NCI-H2227 treated with DMSO at 0.1 percent for 48 hours (cell line): ENCODE measurements at regions not wholly inside any gene's neighbourhood (a gene's known extent, or its start where the extent isn't known, plus 50 kb on each side); places are given as distances from the start of the nearest gene placed in this dataset.
"Not testable (repeated sequence)": the region's sequence is repeated elsewhere in the genome, so short reads cannot be mapped to it uniquely, and the experiment has no call there.

Experiments used
- DNase-seq: peaks from one replicate; lab custom pipeline; 2025; lab: John Stamatoyannopoulos, UW

DNA sequence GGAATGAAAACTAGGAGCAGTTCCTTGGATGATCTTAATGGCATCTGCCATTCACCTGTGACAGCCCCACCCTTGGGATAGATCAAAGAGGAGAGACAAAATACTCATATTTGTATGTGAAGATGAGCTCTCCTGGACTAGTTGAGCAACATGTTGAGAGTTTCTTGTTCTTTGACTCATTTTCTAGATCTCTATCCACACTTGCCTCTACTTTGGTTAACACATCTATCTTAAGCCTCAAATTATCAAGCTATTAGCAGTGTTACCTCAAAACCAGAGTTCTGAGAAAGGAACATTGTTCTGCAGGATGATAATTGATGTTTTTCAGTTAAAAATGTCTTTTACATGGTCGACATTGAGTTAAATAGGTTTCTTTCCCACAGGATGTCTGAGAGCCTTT lies 94.2 kb upstream of the TEX13D start:
- no peak for DNase-seq

DNA sequence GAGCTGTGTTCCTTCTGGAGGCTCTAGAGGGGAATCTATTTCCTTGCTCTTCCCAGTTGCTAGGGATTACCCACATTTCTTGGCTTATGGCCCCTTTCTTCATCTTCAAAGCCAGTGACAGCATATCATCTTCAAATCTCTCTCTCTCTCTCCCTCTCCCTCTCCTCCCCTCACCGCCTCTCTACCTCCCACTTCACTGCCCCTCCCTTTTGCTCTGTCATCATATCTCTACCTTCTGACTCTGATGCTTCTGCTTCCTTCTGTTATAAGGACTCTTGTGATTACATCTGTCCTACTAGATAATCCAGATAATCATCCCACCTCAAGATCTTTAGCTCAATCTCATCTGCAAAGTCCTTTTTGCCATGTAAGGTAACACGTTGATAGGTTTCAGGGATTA lies 93.1 kb upstream of the TEX13D start:
- no peak for DNase-seq

DNA sequence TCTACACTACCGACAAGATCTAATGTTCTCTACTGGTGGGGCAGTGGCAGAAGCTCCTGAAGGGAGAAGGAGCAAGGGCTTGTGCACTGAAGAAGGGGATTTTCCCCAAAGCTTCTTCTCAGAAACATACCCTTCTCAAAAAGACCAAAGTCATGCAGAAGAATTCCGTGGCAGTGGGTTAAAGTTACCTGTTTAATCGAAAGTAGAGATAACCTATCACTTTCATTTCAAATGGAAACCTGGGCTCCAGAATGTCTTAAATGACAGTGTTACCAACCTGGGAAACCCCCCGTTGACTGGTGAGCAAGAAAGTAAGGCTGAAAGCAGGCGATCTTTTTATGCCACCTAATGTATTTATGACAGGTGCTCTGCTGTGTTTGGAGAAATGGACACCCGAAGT lies 92.5 kb upstream of the TEX13D start:
- DNase-seq, result no peak

DNA sequence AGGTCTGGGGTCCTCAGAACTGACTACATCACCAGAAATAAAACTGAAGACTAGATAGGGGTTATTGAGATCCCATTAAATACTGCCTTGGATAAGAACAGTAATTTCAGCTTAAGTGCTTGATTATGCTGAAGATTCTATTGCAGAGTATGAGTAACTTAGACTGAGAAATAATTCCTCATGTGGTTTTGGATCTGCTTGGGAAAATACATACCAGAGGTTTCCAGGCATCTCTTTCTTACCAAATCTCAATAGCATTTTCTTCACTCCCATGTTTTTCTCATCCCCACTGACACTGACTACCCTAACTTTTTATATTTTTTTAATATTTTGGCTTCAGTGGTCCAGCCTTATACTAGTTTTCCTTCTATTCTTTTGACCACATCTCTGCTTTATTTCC lies 92.0 kb upstream of the TEX13D start:
- DNase-seq, result no peak

DNA sequence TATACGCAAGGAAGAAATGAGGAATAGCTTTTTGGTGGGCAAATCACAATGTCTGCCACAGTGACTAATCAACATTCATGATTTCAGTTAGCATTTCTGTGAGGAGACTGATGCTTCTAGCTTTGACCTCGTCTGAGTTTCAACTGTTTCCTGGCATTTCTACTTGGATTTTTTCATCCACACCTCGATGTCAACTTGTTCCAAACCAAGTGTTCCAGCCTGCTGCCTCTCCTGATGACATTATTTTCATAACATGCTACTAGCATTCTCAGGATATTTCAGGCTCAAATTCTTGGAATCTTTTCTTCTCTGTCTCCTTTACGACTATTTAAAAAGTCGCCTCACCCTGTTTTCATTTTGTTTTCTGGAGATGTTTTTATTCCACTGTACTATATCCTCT lies 90.3 kb upstream of the TEX13D start:
- DNase-seq, result no peak

DNA sequence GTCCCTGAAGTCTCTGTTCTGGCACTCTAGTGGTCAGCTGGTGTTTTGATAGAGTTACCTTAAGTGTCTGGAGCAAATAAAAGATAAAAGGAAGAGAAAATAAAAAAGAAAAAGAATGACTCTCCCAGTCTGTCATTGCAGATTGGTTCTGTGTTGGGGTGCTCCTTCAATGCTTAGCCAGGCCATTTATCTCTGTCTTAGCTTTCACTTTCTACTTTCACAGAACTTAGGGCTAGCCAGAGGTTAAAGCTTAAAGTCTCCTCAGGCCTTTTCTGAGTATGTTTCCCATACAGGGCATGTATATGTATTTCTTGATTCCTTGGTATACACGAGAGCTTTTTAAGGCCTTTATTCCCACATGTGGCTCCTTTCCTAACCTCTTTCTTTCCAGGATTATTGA lies 83.1 kb upstream of the TEX13D start:
- no peak for DNase-seq

DNA sequence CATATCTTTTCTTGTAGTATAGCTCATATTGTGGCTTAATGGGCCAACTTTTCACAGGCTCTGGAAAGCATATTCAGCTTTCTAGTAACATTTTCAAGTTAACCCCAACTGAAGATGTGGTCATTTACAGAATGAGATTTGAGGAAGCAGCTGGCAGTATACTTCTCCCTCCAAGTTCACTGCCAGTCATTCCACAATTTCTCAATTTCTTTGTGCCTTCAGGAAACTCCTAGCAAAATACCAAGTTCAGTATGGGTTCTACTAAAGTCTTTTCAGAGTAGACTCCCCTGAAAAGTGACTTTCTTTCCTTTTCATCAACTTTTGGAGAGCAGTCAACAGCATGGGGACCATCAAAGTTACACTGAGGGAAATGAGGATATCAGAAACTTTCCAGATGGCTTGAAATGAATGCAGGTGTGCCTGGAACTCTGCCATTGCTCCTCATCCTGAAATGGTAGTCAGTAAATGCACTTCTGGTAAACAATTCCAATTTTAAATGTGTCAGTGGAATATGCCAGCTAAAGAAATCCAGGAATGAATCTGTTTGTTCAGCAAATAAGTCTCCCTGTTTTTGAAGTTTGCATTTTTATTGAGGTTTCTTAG lies 81.5 kb upstream of the TEX13D start:
- DNase-seq, result no peak

DNA sequence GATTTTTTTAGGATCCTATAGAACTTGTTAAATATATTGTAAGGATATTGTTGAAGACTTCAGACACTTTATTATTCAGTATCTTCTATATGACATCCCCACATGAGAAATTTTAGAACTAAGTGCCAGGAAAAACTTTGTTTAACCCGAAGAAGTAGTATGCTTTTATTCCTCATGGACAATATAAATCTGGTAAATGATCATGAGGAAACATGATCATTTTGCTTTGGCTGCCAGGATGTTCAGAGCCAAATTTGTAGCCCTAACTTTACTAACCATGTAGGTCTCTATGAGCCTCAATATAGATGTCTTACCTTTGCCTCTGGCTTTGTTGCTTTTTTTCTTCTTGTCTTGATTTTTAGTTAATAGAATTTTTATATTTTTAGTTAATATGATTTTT lies 77.8 kb upstream of the TEX13D start:
- no peak for DNase-seq

DNA sequence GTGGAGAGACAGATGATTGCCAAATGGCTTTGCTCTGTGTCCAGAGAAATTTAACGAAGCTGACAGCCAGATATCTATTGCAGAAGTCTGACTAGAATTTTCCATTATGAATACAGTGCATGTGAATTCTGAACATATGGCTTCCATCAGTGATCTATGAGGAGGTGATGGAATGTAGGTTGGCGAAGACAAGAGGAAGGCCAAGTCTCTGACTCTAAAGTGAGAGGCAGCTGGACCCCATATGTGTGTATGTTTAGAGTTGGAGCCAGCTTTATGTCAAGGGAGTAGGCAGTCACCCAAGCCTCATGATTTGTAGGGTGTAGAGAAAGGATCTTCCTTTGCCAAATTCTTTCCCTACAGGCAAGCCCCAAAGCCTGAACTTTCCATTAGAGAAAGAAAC lies 76.2 kb upstream of the TEX13D start:
- DNase-seq, result no peak

DNA sequence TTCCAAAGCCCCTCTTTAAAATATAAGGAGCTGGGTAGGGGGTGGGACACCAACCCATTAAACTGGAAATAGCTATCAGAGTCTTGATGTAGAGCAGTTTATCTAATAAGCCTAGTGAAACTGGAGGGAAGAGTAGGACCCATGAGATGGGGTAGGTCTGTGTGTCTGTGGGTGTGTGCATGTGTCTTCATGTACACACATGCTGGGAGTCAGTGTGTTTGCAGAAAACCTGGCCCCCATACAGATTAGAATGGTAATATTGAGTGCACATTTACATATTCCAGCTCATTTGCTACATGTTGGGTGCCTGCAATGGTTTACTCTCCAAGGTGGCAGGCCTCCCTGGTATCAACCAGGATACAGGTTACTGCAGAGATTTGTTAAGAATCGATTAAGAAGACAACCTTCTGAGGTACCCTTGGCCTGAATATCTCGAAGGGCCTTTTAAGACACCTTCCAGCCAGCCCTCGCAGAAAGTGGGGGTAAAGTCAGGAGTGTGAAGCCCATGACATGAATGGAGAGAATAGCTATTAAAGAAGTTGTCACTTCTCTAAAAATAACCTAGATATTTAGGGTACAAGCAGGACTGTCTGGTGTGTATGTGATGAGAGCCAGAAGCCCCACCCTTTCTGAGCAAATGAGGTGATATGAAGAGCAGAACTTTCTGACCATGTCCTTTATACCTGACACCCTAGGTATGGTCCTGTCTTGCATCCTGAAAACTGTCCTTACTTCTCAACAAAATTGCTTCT lies 75.7 kb upstream of the TEX13D start:
- DNase-seq, result no peak

DNA sequence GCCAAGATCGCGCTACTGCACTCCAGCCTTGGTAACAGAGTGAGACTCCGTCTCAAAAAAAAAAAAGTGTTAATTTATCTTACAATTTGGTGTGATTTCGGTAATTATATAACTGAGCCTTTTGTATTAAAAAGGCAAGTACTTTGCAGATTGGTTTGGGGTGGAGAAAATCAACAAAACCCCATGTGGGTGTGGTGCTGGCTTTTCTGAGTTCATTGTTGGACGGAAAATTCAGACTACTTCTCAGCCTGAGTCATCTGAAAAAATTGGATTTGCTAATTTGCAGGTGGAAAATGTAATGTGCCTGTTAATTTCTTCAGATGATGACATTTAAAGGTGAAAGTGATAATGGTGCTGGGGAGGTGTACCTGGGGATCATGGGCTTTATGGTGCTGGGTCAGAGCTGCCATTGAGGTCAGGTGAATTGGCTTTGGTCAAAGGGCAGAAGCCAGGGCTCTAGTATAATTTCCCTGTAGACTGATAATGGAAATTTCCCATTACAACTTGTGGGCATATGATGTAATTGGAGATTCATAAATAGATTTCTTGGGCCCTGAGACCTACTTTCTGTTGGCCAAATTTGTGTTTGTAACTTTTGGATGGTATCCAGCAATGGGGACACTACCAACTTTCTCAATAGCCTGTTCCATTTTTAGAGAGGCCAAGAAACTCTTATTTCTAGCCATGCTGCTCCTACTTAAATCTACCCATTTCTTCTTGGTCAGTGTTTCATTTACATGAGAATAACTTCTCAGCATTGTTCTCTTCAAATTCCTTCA lies 74.3 kb upstream of the TEX13D start:
- no peak for DNase-seq

DNA sequence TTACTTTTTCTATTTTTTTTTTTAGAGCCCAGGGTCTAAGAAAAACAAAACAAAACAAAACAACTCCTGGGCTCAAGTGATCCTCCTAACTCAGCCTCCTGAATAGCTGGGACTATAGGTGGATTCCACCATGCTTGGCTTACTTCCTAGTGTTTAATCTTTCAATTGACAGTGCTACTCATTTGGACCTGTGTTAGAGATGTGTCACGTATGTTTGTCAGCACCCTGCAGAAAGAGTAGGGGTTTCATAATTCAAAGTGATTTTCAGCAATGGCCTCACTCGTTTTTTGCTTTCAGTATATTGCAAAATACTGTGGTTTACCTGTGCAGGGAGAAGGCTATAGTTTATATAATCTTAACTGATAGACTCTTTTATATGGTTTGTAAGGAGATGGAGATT lies 71.6 kb upstream of the TEX13D start:
- no peak for DNase-seq

DNA sequence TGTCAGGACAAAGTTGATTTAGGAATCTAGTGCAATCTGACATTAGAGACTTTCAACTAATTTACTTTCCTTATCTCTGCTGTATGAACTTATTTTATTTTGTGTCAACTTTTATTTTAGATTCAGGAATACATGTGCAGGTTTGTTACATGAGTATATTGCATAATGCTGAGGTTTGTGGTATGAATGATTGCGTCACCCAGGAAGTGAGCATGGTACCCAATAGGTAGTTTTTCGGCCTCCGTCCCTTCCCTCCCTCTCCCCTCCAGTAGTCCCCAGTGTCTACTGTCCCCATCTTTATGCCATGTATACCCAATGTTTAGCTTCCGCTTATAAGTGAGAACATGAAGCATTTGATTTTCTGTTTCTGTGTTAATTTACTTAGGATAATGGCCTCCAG lies 68.7 kb upstream of the TEX13D start:
- DNase-seq, result no peak

DNA sequence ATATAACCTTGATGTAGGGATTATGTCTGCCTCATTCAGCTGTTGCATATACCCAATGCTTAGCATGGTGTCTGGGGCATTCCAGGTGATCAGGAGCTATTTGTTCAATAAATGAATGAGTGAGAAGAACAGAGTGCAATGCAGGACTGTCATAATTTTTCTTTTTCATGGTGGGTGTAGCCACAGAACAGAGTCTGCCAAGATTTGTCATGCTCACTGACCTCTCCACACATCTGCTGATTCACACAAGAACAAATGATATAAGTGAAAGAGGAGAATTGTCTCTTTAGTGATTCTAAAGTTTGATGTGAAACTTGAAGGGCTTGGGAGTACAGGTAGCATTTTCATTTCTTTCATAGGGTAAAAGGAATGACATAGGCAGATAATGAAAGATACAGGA lies 64.4 kb upstream of the TEX13D start:
- DNase-seq, result no peak

DNA sequence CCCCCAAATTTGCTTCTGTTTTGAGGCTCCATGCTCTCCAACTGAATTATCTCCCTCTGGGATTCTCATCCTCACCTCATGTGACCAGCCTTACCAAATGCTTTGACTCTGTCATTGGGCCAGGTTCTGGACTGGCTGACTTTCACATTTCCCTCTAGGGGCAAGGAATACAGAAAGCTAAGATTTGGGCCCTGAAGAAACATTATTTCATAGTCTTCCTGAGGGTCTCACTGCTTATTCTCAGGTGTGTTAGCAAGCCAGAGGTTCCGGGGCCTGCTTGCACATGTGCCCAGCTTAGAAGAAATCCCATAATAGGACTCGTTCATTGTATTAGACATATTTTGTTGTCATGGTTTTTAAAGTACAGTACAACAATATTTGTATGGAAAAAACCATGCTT lies 62.6 kb upstream of the TEX13D start:
- DNase-seq, result no peak

DNA sequence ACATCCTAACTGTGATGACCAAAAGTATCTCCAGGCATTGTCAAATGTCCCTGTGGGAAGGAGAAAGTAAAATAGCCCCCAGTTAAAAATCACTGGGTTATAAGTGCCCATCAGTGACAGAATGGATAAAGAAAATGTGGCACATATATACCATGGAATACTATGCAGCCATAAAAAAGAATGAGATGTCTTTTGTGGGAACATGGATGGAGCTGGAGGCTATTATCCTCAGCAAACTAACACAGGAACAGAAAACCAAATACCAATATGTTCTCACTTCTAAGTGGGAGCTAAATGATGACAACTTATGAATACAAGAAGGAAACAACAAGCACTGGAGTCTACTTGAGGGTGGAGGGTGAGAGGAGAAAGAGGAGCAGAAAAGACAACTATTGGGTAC lies 60.9 kb upstream of the TEX13D start:
- not testable (repeated sequence) for DNase-seq

DNA sequence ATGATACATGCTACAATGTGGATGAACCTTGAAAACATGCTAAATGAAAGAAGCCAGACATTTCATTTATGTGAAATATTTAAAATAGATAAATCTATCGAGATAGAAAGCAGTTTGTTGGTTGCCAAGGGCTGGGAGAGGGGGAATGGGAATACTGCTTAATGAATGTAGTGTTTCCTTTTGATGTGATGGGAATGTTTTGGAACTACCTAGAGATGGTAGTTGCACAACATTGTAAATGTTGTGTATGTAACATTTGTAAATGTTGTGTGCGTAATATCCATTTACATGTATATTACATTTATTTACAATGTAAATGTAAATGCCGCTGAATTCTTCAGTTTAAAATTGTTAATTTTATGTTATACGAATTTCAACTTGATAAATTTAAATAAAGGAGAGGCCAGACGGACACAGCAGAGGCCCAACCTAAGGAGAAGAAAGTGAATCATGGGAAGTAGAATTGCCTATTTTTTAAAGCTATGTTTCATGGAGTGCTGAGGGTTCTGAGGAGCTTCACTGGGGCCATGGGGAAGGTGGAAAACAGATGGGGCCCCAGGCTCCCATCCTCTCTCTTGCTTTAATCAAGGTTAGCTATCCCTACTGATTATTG lies 60.0 kb upstream of the TEX13D start:
- no peak for DNase-seq

DNA sequence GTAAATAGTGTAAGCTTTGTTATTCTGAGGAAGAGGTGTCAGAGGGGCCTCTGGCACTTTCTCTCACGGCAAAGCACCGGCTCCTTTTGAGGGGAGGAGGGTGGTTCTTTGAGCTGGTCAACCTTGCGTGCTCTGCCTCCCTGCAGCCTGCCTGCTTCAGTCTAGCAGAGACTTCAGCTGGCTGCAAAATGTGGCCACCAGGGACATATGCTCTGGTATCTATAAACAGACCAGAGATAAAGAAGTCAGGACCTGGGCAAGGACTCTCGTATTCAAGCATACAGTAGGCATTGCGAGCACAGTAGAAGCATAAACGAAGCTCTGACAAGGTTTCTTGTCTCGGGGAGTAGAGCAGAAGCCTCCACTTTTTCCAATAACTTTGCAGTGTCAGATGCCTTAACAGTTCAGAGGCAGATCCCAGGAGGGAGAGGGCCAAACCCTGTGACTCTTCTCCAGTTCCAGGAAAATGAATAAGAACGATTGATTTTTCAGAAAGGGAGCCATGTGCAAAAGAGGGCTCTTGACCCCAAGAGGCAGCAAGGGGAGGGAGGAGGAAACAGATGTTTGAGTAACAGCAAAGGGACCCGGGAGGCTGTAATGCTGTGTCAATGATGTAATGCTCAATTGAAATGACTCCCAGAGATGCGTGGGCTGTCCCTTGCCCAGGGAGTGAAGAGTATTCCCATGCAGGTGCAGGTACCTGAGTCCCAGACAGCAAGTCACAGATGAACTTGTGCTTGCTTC lies 57.9 kb upstream of the TEX13D start:
- peak; percentile 4 for DNase-seq

DNA sequence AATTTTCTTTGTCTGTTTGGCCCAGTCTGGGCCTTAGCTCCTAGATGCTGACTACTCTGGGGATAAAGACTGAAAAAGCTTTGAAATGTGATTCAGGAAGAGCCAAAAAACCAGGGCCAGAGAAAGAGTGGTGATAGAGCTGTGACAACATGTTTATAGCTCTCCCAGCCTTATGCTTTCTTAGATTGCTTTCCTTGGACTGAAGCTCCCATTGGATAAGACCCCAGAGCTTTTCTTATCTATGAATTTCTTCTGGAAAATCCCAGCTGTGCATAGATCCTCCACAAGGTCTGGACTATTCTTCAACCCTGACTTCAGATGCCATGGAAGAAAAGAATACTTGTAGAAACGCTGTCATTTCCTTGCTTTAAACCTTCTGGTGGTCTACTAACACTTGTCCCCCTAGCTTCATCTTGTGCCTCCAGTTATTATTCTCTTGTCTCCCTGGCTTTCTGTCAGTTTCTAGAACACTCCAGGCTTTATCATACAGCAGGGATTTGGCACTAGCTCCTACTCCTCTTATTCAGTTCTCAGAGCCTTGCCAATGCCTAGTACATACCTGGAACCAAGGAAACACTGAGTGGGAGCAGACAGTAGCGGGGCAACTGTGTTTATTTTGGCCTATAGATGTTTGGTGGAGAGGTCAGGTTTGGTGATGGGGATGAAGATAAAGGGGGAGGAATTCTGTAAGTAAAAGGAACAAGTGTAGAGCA lies 57.1 kb upstream of the TEX13D start:
- no peak for DNase-seq

DNA sequence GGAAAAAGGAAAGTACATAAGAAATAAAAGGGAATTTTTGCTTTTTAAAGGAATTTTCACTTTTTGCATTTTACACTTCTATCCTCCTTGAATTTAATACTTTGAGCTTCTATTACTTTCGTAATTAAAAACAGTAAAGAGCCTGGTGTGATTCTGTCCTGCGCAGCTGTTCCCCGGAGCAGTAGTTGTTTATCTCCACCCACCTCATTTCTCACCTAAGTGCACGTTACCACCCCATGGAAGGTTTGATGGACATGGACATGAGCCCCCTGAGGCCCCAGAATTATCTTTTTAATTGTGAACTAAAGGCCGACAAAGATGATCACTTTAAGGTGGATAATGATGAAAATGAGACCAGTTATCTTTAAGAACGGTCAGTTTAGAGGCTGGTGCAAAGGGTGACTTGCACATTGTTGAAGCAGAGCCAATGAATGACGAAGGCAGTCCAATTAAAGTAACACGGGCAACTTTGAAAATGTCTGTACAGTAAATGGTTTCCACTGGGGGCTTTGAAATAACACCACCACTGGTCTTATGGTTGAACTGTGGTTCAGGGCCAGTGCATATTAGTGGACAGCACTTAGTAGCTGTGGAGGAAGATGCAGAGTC lies 52.1 kb upstream of the TEX13D start:
- DNase-seq, result no peak

DNA sequence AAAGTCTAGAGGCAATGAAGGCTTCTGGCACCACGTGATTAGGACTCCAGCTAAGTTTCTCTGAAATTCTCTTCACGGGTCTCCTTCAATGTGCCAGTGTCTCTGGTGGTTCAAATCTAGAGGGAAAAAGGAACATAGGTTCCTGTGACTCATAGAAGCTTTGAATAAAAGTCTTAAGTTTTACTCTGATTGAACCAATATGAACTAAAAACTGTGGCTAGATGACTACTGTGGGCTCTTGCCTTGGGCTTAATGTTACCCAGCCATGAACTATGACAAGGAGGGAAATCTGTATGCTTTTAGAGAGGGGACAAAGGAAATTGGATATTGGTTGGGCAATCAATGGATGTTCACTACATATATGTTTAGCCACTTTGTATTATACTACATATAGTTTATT lies 49.9 kb upstream of the TEX13D start:
- DNase-seq, result no peak
